ENCODE measurements at regions not wholly inside any gene's neighbourhood (a gene's known extent, or its start where the extent isn't known, plus 50 kb on each side); places are given as distances from the start of the nearest gene placed in this dataset.

DNA sequence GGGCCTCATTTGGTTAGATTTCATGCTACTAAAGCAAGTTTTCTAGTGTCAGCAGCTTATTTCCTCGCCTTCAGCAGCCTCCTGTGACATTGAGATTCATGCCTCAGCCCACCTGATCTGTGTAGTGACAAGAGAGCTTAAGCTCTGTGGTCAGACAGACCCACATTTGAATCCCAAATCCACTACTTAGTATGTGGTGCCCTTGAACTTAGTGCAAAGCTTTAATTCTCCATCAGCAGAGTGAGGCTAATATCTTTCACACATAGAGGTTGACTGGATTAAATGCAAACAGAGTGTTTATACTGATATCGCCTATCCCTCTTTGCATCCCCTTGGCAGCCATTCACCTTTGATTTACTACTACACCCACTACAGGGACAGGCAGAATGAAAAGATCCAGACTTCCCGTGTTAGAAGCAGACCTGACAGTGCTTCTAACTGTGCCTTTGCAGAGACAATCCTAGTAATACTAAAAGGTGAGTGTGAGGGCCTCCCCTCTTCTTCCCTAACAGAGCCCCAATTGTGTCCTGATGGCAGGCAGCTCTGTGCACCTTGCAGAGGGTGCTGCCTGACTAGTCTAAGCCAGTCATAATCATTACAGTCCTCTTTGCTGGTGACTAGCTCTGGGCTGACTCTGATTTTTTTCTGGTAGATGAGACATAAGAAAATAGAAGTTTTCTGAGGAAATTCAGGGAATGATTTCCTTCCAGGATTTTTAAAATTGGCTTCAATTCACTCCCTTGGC, 264.0 kb downstream of the CTH start:
- TF ChIP-seq POLR2A (IDR thresholded peaks at IDR 0.05; ENCODE audit: low read length): no peak
- no peak for TF ChIP-seq GATA1 (IDR thresholded peaks at IDR 0.05; ENCODE audit: low read depth, low read length)

Measured in erythroblast (primary cell).